GM21619 (cell line): ENCODE measurements at regions not wholly inside any gene's neighbourhood (a gene's known extent, or its start where the extent isn't known, plus 50 kb on each side); places are given as distances from the start of the nearest gene placed in this dataset.
A peak's percentile ranks its signal among the peaks of the same experiment; 100 is the strongest.
"Not testable (repeated sequence)": the region's sequence is repeated elsewhere in the genome, so short reads cannot be mapped to it uniquely, and the experiment has no call there.

Source experiments
- ATAC-seq: cut with Tn5 transposase; IDR thresholded peaks from one replicate; pipeline ENCODE4 v1.9.1; 2021; ENCODE audit not compliant: unreplicated experiment

GRCh38 chr6:144572541-144572940 is 287.4 kb downstream of the UTRN start:
- ATAC-seq = not testable (repeated sequence)

GRCh38 chr6:144574796-144575195 is 289.7 kb downstream of the UTRN start:
- ATAC-seq = no peak

- no peak for ATAC-seq
Measured at GRCh38 chr6:144575327-144575726, 290.2 kb downstream of the UTRN start.

- ATAC-seq = no peak
Measured at GRCh38 chr6:144576871-144577270, 291.7 kb downstream of the UTRN start.

- ATAC-seq = no peak
Measured at GRCh38 chr6:144578385-144579350, 293.5 kb downstream of the UTRN start.

GRCh38 chr6:144580039-144580438 is 294.9 kb downstream of the UTRN start:
- no peak for ATAC-seq

GRCh38 chr6:144580771-144581170 is 295.6 kb downstream of the UTRN start:
- no peak for ATAC-seq

- ATAC-seq = no peak
Measured at GRCh38 chr6:144581812-144582537, 296.8 kb downstream of the UTRN start.

GRCh38 chr6:144582939-144583613 is 297.9 kb downstream of the UTRN start:
- ATAC-seq = peak; percentile 94

GRCh38 chr6:144583614-144583954 is 298.4 kb downstream of the UTRN start:
- peak; percentile 12 for ATAC-seq

GRCh38 chr6:144585217-144585814 is 300.2 kb downstream of the UTRN start:
- no peak for ATAC-seq

GRCh38 chr6:144586986-144587385 is 301.9 kb downstream of the UTRN start:
- no peak for ATAC-seq

- peak; percentile 80 for ATAC-seq
Measured at GRCh38 chr6:144588697-144589325, 303.7 kb downstream of the UTRN start.

- ATAC-seq = no peak
Measured at GRCh38 chr6:144590532-144590931, 305.4 kb downstream of the UTRN start.

- no peak for ATAC-seq
Measured at GRCh38 chr6:144593392-144593791, 308.3 kb downstream of the UTRN start.

GRCh38 chr6:144594585-144594984 is 309.4 kb downstream of the UTRN start:
- ATAC-seq = no peak

GRCh38 chr6:144595266-144595665 is 310.1 kb downstream of the UTRN start:
- no peak for ATAC-seq

- peak; percentile 53 for ATAC-seq
Measured at GRCh38 chr6:144597511-144597910, 312.4 kb downstream of the UTRN start.

- no peak for ATAC-seq
Measured at GRCh38 chr6:144599615-144600014, 314.5 kb downstream of the UTRN start.

- no peak for ATAC-seq
Measured at GRCh38 chr6:144601221-144601620, 316.1 kb downstream of the UTRN start.
